Tibial nerve (tissue), 4 donors: ENCODE measurements at regions not wholly inside any gene's neighbourhood (a gene's known extent, or its start where the extent isn't known, plus 50 kb on each side); places are given as distances from the start of the nearest gene placed in this dataset.

ENCODE experiments used
- EP300 ChIP-seq, 2 donors: sonication (generic); formaldehyde crosslinking; IDR thresholded peaks; one replicate each; pipeline ENCODE4 v1.6.1; 2017; ENCODE audit warnings: antibody characterized with exemption in 2 of 2, mild to moderate bottlenecking in 1 of 2
- TF ChIP-seq, protein P1 (sequence below), 5 experiments: fragments of 200-600 bp in 3 of 5; fragments of 450-650 bp in 2 of 5; sonication (generic) in 3 of 5; IDR thresholded peaks; one replicate each; pipeline ENCODE4 v1.5.1; 2016 to 2019; ENCODE audit warnings: antibody characterized with exemption in 5 of 5, mild to moderate bottlenecking in 3 of 5, moderate library complexity in 2 of 5

DNA sequence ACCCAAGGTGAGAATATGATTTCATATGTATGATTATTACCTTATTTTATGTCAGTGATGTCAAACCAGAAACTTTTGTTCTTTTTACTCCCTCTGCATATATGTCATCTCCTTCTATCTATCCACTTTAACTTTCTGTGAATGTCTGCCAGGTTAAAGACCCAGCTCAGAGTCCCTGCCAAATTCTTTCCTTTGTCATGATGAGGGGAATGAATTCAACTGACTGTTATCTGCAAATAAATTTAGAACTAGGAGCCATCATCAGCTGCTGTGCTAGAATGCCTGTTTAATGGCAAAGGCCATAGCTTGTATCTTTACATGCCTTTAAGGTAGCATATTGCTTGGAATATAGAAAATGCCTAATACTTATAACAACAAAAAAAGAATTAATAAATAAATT, 815.6 kb upstream of the NEGR1 start:
- TF ChIP-seq, protein P1, sequence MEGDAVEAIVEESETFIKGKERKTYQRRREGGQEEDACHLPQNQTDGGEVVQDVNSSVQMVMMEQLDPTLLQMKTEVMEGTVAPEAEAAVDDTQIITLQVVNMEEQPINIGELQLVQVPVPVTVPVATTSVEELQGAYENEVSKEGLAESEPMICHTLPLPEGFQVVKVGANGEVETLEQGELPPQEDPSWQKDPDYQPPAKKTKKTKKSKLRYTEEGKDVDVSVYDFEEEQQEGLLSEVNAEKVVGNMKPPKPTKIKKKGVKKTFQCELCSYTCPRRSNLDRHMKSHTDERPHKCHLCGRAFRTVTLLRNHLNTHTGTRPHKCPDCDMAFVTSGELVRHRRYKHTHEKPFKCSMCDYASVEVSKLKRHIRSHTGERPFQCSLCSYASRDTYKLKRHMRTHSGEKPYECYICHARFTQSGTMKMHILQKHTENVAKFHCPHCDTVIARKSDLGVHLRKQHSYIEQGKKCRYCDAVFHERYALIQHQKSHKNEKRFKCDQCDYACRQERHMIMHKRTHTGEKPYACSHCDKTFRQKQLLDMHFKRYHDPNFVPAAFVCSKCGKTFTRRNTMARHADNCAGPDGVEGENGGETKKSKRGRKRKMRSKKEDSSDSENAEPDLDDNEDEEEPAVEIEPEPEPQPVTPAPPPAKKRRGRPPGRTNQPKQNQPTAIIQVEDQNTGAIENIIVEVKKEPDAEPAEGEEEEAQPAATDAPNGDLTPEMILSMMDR (IDR thresholded peaks at IDR 0.05): no peak
- no peak for TF ChIP-seq EP300 (IDR thresholded peaks at IDR 0.05)
